Jurkat, Clone E6-1 (cell line): ENCODE measurements at regions not wholly inside any gene's neighbourhood (a gene's known extent, or its start where the extent isn't known, plus 50 kb on each side); places are given as distances from the start of the nearest gene placed in this dataset.

Experiments
- DNase-seq: peaks from one replicate; pipeline ENCODE4 v3.0.0-alpha.2; 2011; ENCODE audit warnings: low read depth, low spot score
- H3K4me3 ChIP-seq: 2 replicates; pipeline ENCODE4 v1.5.1; 2011; ENCODE audit warnings: mild to moderate bottlenecking, low read length, control low read depth, moderate library complexity

DNA sequence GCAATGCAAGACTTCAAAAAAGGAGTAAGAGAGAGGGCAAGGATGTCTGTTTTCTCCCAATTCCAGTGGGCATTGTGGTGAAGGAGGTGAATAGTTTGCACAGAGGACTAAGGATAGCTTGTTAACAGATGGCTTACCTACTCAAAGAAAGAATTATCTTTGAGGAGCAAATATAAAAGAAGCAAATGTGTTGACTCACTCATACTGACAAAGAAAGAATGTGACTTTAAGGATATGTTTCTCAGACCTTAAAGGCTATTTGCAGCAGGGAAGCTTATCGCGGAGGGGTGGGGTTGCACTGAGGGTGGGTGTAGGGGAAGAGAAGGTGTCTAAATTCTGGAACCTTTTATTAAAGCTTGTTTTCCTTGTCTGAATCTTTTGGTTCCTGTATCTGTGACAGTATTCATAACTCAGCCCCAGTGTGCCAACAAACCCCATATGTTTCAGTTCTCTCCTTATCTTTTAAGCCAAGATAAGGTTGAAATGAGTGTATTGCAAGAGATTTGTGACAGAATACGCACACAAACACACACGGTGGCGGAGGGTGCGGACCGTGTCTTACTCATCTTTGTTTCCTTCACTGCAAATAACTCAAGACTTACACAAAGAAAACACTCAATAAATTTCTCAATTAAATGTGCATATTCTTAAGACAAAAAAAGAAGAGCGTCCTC is 146.4 kb upstream of the ARID2 start:
- no peak for DNase-seq
- no peak overlapping the region for H3K4me3 ChIP-seq

DNA sequence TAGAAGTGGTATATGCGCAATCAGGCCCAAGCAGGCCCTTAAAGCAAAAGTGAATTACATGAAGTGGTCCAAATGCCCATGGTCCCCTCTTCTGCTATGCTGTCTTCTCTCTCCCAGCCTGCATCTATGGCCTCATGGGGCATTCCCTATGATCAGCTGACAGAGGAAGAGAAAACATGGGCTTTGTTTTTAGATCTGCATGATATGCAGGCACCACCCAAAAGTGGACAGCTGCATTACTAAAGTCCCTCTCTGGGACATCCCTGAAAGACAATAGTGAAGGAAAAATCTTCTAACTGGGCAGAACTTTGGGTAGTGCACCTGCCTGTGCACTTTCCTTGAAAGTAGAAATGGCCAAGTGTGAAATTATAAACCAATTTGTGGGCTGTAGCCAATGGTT is 145.2 kb upstream of the ARID2 start:
- H3K4me3 ChIP-seq, result no peak overlapping the region
- DNase-seq, result no peak

DNA sequence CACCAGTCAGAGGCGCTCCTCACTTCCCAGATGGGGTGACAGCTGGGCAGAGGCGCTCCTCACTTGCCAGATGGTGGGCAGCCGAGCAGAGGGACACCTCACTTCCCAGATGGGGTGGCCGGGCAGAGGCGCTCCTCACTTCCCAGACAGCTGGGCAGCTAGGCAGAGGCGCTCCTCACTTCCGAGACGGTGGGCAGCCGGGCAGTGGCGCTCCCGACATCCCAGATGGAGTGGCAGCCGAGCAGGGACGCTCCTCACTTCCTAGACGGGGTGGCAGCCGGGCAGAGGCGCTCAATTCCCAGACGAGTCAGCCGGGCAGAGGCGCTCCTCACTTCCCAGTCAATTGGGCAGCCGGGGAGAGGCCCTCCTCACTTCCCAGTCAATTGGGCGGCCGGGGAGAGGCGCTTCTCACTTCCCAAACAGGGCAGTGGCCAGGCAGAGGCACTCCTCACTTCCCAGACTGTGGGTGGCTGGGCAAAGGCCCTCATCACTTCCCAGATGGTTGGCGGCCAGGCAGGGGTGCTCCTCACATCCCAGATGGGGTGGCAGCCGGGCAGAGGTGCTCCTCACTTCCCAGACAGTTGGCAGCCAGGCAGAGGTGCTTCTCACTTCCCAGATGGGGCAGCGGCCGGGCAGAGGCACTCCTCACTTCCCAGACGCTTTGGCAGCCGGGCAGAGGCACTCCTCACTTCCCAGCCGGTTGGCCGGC is 143.8 kb upstream of the ARID2 start:
- H3K4me3 ChIP-seq, result no peak overlapping the region
- no peak for DNase-seq

DNA sequence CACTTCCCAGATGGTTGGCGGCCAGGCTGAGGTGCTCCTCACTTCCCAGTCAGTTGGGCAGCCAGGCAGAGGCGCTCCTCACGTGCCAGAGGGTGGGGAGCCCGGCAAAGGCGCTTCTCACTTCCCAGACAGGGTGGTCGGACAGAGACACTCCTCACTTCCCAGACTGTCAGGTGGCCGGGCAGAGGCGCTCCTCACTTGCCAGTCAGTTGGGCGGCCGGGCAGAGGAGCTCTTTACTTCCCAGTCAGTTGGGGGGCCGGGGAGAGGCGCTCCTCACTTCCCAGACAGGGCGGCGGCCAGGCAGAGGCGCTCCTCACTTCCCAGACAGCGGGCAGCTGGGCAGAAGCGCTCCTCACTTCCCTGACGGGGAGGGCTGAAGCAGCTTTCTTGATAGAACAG is 143.0 kb upstream of the ARID2 start:
- no peak overlapping the region for H3K4me3 ChIP-seq
- no peak for DNase-seq

DNA sequence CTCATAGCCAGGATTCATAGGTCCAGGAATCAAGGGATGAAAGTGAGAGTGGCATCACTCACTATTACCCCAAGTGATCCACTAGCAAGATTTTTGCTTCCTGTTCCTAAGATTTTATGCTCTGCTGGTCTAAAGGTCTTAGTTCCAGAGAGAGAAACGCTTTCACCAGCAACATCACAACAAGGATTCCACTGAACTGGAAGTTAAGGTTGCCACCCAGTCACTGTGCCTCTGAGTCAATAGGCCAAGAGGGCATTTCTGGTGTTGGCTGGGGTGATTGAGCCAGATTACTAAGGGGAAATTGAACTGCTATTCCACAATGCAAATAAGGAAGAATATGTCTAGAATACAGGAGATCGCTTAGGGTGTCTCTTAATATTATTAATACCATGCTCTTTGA is 142.5 kb upstream of the ARID2 start:
- DNase-seq, result no peak
- H3K4me3 ChIP-seq, result no peak overlapping the region

DNA sequence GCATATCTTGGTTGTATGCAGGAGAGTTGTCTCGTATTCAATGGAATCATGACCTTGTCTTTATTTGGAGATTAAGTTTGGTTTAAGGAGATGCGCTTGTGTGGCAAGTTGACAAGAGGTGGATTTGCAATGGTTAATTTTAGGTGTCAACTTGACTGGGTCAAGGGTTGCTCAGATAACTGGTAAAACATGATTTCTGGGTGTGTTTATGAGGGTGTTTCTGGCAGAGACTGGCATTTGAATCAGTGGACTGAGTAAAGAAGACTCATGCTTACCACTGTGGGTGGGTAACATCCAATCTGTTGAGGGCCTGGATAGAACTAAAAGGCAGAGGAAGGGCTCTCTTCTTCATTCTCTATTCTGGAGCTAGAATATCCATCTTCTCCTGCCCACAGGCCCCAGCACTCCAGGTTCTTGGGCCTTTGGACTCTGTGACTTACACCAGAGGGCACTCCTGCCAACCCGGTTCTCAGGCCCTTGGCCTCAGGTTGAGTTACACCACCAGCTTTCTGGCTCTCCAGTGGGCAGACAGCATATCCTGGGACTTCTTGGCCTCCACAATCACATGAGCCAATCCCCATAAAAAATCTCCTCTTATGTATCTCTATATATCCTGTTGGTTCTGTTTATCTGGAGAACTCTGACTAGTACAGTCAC is 141.5 kb upstream of the ARID2 start:
- no peak overlapping the region for H3K4me3 ChIP-seq
- DNase-seq, result no peak

DNA sequence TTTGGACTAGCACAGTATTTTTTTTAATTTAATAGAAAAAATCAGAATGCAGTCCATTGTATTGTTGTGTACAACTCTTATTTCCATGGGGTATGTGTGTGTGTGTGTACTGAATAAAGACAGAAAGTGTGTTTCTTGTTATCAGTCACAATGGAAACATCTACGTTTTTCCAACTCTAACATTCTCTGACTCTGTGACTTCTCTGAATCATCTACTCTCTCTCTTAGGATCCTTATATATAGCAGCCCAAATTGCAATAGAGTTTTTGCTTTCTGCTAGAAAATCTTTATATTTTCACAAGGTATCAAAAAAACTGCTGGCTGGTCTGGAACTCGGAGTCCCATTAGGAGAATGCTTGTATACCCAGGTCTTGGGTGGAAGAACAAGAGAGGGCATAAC is 138.9 kb upstream of the ARID2 start:
- DNase-seq, result no peak
- H3K4me3 ChIP-seq, result no peak overlapping the region

DNA sequence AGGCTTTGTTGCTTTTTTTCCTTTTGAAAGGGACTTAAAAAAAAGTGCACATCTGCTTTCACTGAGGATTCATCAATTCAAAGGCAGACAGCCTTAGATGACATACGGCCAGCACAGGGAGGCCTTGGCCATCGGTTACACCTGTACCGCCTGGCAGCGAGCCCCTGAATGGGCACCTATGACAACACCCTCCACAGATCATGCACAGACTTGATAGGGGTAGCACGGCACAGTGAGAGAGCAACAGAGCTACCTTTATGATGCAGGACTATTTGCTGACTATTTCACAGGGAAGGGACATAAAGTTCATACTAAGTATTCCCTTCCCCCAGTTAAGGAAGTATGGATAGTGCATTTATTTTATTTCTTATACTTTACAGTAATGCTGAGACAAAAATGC is 137.9 kb upstream of the ARID2 start:
- no peak overlapping the region for H3K4me3 ChIP-seq
- no peak for DNase-seq

DNA sequence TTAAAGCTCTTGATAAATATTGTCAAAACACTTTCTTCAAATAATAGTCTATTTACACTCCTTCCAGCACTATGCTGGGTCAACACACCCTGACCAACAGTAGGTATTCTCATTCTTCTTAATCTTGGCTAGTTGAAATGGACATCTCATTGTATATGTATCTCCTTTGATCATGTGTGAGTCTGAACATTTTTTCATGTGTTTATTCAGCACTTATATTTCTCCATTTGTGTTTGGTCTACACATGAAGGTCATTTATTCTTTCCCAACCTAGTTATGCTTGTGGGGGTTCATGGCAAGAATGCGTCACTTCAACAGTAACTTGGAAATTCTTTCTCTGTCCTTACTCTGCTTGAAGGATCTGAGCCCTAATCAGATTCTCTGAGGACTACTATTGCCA is 133.1 kb upstream of the ARID2 start:
- no peak for DNase-seq
- no peak overlapping the region for H3K4me3 ChIP-seq

DNA sequence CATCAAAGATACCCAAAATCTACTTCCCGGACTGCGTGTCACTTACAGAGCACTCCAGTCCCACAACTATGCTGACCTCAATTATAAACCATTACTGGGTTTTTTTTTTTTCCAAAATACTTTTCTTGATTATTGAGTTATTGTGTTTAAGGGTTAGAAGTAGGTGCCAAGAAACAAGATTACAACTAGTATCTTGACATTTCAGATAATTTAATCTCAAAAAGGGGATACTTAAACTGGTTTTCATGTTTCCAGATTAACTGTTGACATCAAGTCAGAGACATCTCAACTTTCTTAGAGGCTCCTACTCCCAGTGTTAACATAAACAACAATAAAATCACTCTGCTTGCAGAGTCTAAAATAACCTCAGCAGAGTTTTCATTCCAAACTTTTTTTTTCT is 131.2 kb upstream of the ARID2 start:
- no peak for DNase-seq
- no peak overlapping the region for H3K4me3 ChIP-seq

DNA sequence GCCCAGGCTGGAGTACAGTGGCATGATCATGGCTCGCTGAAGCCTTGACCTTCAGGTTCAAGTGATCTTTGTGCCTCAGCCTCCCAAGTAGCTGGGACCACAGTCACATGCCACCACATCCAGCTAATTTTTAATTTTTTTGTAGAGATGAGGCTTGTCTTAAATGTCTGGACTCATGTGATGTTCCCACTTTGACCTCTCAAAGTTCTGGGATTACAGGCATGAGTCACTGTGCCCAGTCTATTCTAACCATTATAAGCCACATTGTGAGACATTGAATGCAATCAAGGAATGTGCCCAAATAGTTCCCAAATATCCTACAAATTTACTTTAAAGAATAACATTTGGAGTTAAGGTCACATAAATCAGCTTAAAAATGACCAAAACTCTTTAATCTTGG is 130.7 kb upstream of the ARID2 start:
- H3K4me3 ChIP-seq, result no peak overlapping the region

DNA sequence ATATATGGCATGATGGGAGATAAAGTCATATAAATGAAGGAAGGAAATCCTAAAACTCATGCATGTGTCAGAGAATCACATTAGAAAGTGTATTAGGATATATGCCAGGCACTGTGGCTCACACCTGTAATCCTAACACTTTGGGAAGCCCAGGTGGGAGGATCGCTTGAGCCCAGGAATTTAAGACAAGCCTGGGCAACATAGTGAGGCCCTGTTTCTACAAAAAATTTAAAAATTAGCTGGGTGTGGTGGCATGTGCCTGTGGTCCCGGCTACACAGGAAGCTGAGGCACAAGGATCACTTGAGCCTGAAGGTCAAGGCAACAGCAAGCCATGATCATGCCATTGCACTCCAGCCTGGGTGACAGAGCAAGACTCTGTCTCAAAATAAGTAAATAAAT is 130.3 kb upstream of the ARID2 start:
- DNase-seq, result no peak
- H3K4me3 ChIP-seq, result no peak overlapping the region

More for the DNA sequence above, 130.7 kb upstream of the ARID2 start:
- no peak for DNase-seq

DNA sequence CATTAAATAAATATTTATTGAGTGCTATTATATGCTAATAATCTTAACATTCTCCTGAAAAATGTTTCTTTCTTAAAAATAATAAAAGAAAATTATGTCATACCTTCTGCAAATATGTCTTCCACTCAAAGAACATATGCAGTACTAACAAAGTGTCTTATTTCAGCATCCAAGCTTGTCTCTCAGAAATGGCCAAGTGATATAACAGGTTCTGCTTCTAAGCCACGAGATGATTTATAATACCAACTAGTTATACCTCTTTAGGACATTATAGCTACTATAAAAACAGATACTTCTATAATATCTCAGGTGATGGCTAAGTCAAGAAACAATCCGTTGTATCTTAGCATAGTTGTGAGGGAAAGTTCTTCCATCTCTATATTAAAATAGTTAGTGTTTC is 128.1 kb upstream of the ARID2 start:
- H3K4me3 ChIP-seq, result no peak overlapping the region
- no peak for DNase-seq

DNA sequence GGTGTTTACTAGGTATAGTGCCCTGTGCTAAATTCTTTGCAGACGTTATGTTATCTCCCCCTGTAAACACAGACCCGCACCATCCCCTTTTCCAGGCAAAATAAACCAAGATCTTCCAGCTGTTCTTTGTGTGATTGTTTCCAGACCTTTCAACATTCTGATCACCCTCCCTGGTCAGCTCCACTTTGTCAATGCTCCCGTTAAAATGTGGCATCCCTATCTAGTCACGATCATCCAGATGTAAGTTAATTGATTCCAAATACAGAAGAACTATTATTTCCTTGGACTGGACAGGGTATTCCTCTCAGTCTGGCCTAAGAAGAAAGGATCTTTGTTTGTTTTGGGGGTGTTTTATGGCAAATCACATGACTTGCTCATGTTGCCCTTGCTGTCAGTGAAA is 127.6 kb upstream of the ARID2 start:
- no peak for DNase-seq

DNA sequence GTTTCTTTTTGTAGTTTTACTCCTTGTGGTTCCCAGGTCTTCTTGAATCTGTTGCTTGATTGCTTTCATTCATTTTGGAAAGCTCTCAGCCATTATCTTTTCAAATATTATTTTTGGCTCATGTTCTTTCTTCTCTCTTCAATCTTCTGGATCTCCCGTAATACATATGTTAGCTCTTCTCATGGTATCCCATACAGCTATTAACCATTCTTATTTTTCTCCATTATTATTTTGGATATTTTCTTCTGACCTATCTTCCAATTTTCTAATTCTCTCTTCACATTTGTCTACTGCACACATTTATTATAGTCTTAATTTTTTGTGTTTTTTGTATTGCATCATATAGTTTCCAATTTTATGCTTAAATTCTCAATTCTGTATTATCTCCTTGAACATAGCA is 123.9 kb upstream of the ARID2 start:
- H3K4me3 ChIP-seq, result no peak overlapping the region
- DNase-seq, result no peak

More for the DNA sequence above, 127.6 kb upstream of the ARID2 start:
- no peak overlapping the region for H3K4me3 ChIP-seq

DNA sequence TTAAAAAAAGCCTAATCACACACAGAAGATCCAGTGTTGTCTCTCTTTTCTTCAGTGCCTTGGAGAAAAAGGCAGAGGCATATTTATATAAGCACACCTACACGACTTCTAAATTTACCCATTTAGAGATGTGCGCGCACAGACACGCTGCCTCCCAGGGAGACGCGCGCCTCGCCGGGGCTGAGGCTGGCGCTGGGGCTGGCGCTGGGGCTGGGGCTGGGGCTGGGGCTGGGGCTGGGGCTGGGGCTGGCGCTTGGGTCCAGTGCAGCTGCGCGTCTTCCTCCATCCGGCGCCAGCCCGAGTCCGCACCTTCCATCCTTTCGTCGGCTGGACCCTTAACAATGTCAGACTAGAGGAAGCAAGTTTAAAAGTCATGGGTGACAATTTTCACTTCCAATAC is 118.4 kb upstream of the ARID2 start:
- no peak for DNase-seq
- H3K4me3 ChIP-seq, result no peak overlapping the region

DNA sequence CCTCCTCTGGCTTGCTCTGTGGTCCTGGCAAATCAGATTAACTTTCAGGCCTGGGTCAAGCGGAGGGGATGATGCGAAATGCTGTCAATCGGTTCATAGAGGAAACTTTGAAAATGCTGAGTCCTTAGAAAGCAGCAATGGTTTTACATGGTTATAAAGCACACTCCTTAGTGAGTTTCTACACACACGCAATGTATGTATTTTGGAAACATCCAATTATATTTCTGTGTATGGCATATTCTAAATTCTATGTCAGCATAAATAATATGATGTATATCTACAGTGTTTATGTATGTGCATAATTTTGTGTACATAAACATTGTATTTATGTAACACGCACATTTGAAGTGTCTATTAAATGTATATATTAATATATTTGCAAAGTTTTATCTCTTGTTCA is 118.0 kb upstream of the ARID2 start:
- H3K4me3 ChIP-seq, result no peak overlapping the region
- no peak for DNase-seq

DNA sequence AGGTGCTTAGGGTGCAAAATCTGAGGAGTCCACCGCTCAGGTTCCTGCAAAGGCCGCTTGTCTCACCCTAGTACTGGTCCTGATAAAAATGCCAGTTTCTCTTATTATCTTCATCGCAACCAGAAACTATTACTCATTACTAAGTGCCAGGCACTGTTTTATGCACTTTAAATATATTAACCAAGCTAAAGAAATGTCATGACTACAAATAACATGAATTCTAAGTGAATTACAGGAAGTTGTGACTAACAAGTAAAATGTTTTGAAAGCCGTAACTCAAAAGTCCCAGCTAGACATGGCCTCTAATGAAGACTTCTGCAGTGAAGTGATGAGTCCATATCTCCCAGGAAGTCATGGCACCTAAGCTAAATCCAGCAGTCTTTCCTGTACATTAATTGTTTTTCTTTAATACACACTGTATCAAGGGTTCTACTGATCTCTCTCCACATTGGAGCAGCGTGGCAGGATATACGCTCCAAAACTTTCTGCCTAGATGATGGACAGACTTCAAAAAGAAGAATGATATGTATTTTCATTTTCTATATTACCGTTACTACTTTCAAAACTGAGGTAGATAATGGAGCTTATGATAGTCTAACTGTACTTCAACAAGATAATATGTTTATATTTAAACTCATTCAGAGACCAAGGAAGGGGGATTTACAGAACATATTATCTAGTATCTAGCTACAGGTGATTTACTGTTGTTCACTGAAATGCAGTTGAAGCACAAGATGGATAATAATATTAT is 117.3 kb upstream of the ARID2 start:
- DNase-seq, result no peak

DNA sequence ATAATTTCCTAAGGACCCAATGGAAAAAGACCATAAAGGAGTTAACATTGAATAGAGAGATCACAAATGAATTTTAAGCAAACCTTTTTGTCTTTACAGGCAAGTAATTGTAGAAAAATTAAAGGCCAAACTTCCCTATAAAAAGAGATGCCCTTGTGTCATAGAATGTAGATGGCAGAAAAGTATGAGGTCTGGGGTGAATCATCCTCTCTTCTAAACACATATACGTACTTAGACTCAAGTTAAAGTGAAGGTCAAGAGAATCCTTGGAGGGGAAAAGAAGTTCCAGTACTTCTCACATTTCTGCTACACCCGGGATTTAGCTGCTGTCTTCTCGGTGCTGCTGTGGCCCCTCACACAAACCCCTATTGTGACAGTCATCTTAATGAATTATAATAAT is 116.2 kb upstream of the ARID2 start:
- no peak for DNase-seq
- no peak overlapping the region for H3K4me3 ChIP-seq

More for the DNA sequence above, 117.3 kb upstream of the ARID2 start:
- H3K4me3 ChIP-seq, result no peak overlapping the region

DNA sequence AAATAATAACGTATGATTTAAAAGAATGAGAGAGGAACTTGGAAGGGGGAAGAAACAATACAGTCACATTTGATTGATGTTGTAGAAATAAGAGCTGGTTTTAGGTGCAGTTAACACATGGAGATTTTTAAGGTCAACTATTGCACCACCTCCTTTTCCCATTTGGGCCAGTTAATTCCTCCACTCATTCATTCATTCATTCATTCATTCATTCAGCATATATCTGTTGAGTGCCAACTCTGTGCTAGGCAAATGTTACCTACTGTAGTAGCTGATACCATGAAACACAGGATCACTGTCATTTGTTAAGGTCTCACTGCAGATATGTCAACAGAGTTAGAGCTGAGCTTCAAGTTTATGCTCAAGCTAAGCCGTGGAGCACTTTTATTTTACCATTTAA is 115.7 kb upstream of the ARID2 start:
- no peak overlapping the region for H3K4me3 ChIP-seq
- no peak for DNase-seq
